HEK293T (cell line): ENCODE measurements at regions not wholly inside any gene's neighbourhood (a gene's known extent, or its start where the extent isn't known, plus 50 kb on each side); places are given as distances from the start of the nearest gene placed in this dataset.

Experiments
- CTBP1 ChIP-seq: fragments of 450-650 bp; IDR thresholded peaks from 2 replicates; pipeline ENCODE4 v1.6.1; 2016; ENCODE audit warnings: borderline replicate concordance
- ELF4 ChIP-seq: fragments of 450-650 bp; IDR thresholded peaks from 2 replicates; pipeline ENCODE4 v1.6.1; 2017; ENCODE audit warnings: antibody characterized with exemption
- FOXM1 ChIP-seq: fragments of 450-650 bp; IDR thresholded peaks from 2 replicates; pipeline ENCODE4 v1.6.1; 2017; ENCODE audit warnings: mild to moderate bottlenecking, borderline replicate concordance
- NFRKB ChIP-seq: fragments of 450-650 bp; IDR thresholded peaks from 2 replicates; pipeline ENCODE4 v1.6.1; 2016; ENCODE audit warnings: mild to moderate bottlenecking, moderate library complexity

DNA sequence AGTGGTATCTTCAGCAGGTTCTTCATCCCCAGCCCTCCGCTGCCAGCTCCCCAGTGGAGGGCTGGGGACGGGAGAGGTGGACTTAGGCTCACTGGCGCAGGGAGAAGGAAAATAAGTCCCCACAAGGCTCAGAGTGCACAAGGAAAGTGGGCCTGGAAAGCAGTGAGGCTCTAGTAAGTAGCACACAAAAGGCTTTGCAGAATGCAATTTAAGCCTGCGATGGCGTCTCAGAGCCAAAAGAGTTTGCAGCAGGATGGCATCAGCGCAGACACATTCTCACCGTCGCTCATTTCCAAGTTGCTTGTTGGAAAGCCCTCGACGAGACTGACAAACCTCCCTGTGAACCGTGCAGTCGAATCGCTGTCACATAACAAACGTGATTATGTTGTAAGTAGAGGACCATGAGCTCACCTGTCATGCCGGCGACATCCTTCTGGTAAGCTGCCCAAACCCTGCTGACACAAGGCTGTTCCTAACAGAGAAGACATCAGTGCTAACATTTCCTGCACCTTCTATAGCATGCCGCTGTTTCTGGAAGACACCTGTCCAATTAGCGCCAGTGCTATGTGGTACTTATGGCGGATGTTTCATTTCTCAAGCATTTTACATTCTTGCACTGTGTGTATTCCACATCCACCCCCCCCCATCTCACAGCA lies 98.3 kb upstream of the NPVF start:
- TF ChIP-seq FOXM1, result no peak
- TF ChIP-seq NFRKB, result no peak
- no peak for TF ChIP-seq ELF4
- no peak for TF ChIP-seq CTBP1
